ENCODE measurements at regions not wholly inside any gene's neighbourhood (a gene's known extent, or its start where the extent isn't known, plus 50 kb on each side); places are given as distances from the start of the nearest gene placed in this dataset.

GRCh38 chr5:89545626-89546025 lies 662.6 kb upstream of the MEF2C start:
- TF ChIP-seq CTCF (IDR thresholded peaks at IDR 0.05), result no peak
- no peak for TF ChIP-seq POLR2A (IDR thresholded peaks at IDR 0.05)
- intact Hi-C loops (cut with DNase I), result no loop called here
- H3K4me1 ChIP-seq, result no peaks in the 10 kb centered on the region
- 61 to 75% methylated on average over 5 of the region's 5 CpGs for WGBS, 2 donors
- H3K27ac ChIP-seq, result no peak overlapping the region
- no peak overlapping the region for H3K4me3 ChIP-seq
- no peaks in the 10 kb centered on the region for H3K27me3 ChIP-seq
- H3K9me3 ChIP-seq, result no peaks in the 10 kb centered on the region
- no peak for DNase-seq
- H3K36me3 ChIP-seq, result no peaks in the 10 kb centered on the region

DNA sequence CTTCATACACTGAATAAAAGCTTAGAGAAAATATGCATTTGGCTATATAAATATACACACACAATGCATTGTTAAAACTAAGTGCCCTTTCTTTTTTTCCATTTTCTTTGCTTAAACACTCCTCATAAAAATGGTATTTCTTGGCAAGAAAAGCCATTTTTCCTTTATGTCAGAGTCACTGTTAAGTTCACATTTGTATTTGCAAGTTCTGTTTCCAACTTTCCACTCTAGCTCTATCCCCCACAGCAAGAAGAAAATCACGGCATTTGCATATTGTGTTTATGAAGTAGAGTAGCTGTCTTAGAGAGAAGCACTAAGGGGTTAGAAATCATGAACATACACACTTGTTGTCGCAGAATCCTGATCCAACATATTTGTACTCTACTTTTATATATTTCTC lies 662.1 kb upstream of the MEF2C start:
- DNase-seq, result no peak
- no peaks in the 10 kb centered on the region for H3K4me1 ChIP-seq
- no peaks in the 10 kb centered on the region for H3K36me3 ChIP-seq
- 56 to 63% methylated on average over 2 of the region's 2 CpGs for WGBS, 2 donors
- intact Hi-C loops (cut with DNase I), result no loop called here
- no peak for TF ChIP-seq POLR2A (IDR thresholded peaks at IDR 0.05)
- no peak for TF ChIP-seq CTCF (IDR thresholded peaks at IDR 0.05)
- no peaks in the 10 kb centered on the region for H3K9me3 ChIP-seq
- H3K27ac ChIP-seq, result no peak overlapping the region
- H3K4me3 ChIP-seq, result no peak overlapping the region
- H3K27me3 ChIP-seq, result no peaks in the 10 kb centered on the region

GRCh38 chr5:89542736-89543135 lies 659.8 kb upstream of the MEF2C start:
- H3K4me1 ChIP-seq, result no peaks in the 10 kb centered on the region
- WGBS, 2 donors, result 86% methylated on average over 3 of the region's 3 CpGs

DNA sequence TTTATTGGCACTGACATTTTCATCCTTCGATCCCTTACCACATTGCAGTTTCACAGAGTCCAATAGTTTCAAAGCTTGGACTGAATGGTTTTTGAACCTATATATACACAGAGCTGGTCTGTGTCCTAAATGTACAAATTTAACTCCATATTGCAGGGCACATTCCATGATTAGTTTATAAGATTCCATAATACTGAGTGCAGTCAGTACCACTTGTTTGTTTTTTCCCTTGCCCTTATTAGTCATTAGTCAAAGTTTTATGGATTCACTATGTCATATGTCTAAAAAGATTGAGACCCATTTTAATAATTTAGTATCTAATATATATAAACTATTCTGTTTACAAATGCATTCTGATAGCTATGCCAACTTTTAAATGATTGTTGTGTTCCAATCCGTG lies 654.8 kb upstream of the MEF2C start:
- no peak for TF ChIP-seq CTCF (IDR thresholded peaks at IDR 0.05)
- no peak for TF ChIP-seq POLR2A (IDR thresholded peaks at IDR 0.05)
- 83 to 93% methylated on average over 2 of the region's 2 CpGs for WGBS, 2 donors
- H3K4me1 ChIP-seq, result no peaks in the 10 kb centered on the region
- no peaks in the 10 kb centered on the region for H3K36me3 ChIP-seq
- H3K4me3 ChIP-seq, result no peak overlapping the region
- intact Hi-C loops (cut with DNase I), result no loop called here
- DNase-seq, result no peak
- no peak overlapping the region for H3K27ac ChIP-seq
- H3K9me3 ChIP-seq, result no peaks in the 10 kb centered on the region
- no peaks in the 10 kb centered on the region for H3K27me3 ChIP-seq

More at GRCh38 chr5:89542736-89543135, 659.8 kb upstream of the MEF2C start:
- no peaks in the 10 kb centered on the region for H3K27me3 ChIP-seq
- DNase-seq, result no peak
- intact Hi-C loops (cut with DNase I), result no loop called here
- H3K36me3 ChIP-seq, result no peaks in the 10 kb centered on the region
- no peak overlapping the region for H3K27ac ChIP-seq
- H3K4me3 ChIP-seq, result no peak overlapping the region
- TF ChIP-seq CTCF (IDR thresholded peaks at IDR 0.05), result no peak
- no peak for TF ChIP-seq POLR2A (IDR thresholded peaks at IDR 0.05)
- H3K9me3 ChIP-seq, result no peaks in the 10 kb centered on the region

DNA sequence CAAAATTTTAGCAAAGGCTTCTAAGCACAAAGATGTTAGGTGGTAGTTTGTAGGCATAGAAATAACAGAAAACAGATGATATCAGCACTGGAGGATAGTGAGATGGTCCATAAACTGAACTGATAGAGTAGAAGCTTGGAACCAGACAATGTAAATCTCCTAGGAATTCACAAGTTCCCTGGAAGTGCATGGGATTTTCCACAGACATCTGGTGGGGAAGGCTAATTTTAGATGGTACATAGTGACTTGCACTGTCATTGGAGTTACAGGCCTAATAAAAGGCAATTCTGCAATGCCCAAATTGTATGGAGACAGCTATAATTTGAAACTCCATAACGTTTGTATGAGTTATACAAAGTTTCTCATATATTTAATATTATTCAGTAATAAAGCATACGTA lies 653.0 kb upstream of the MEF2C start:
- H3K27me3 ChIP-seq, result no peaks in the 10 kb centered on the region
- intact Hi-C loops (cut with DNase I), result no loop called here
- no peaks in the 10 kb centered on the region for H3K4me1 ChIP-seq
- TF ChIP-seq CTCF (IDR thresholded peaks at IDR 0.05) (no peak), POLR2A (IDR thresholded peaks at IDR 0.05) (no peak)
- H3K36me3 ChIP-seq, result no peaks in the 10 kb centered on the region
- H3K27ac ChIP-seq, result no peak overlapping the region
- 75 to 76% methylated on average over 2 of the region's 2 CpGs for WGBS, 2 donors
- DNase-seq, result no peak
- H3K4me3 ChIP-seq, result no peak overlapping the region
- H3K9me3 ChIP-seq, result no peaks in the 10 kb centered on the region
